HAP-1 (cell line): ENCODE measurements at regions not wholly inside any gene's neighbourhood (a gene's known extent, or its start where the extent isn't known, plus 50 kb on each side); places are given as distances from the start of the nearest gene placed in this dataset.
"Not testable (repeated sequence)": the region's sequence is repeated elsewhere in the genome, so short reads cannot be mapped to it uniquely, and the experiment has no call there.

Experiments
- DNase-seq, 2 experiments: peaks; one replicate each; pipeline ENCODE4 v3.0.0-alpha.2; 2016 to 2020; ENCODE audit warnings: low spot score in 2 of 2
- H3K27me3 ChIP-seq: fragments of 250-450 bp; sonication (Bioruptor Pico); 2 replicates; pipeline ENCODE4 v1.5.1; 2020; ENCODE audit warnings: low read depth, mild to moderate bottlenecking, moderate library complexity
- H3K36me3 ChIP-seq: fragments of 250-450 bp; sonication (Bioruptor Pico); replicated peaks from 2 replicates; pipeline ENCODE4 v1.5.1; 2020; ENCODE audit warnings: mild to moderate bottlenecking
- H3K4me1 ChIP-seq: fragments of 250-450 bp; sonication (Bioruptor Pico); 2 replicates; pipeline ENCODE4 v1.5.1; 2020; ENCODE audit warnings: mild to moderate bottlenecking
- H3K4me3 ChIP-seq: fragments of 250-450 bp; sonication (Bioruptor Pico); 2 replicates; pipeline ENCODE4 v1.5.1; 2020; ENCODE audit warnings: mild to moderate bottlenecking, moderate library complexity
- H3K9me3 ChIP-seq: fragments of 250-450 bp; sonication (Bioruptor Pico); 2 replicates; pipeline ENCODE4 v1.5.1; 2020; ENCODE audit warnings: mild to moderate bottlenecking, moderate library complexity
- in situ Hi-C: fragments of 300-500 bp; cut with MboI; formaldehyde crosslinking; loops from 3 replicates; pipeline ENCODE4 v1.14.3; 2020; ENCODE audit warnings: low sequenced_read_pairs, inconsistent platforms, mixed read lengths

DNA sequence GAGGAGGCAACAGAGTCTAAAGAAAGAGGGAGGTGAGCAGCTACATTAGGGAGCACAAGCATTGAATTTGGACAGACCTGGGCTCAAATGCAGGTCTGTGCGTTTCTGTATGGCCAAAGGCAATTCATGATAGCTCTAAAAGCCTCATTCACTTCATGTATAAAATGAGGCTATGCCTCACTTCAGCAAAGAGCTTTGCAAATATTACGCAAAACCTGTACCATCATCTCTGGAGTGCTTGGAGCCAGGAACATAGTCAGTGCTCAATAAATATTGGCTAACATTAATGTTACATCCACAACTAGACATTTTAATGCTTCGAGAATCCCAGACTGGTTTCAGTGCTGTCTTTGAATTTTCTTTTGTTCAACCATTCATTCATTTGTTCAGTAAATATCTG is 254.7 kb upstream of the CDH11 start:
- in situ Hi-C loops: no loop called here
- Histone ChIP-seq H3K4me1 (no peaks in the 10 kb centered on the region), H3K4me3 (no peak overlapping the region), H3K27me3 (no peaks in the 10 kb centered on the region), H3K36me3 (no peaks in the 10 kb centered on the region), H3K9me3 (no peaks in the 10 kb centered on the region)
- DNase-seq: no peak

DNA sequence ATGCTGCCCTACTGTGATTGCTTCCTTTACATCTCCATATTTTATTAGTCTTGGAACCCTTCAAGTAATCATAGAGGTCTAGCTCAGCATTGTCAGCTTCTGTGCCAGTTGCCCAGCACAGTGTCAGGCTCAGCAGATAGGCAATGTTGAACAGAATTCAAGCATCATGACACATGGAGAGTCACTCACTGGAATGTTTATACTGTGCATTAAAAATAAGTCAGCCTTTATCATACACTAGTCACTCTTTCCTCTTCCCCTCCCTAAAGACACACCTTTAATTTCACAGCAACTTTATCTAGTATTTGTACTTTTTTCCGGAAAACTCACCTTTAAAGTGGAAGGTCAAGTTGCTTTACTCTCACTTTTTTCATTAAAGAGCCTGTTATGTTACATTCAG is 253.8 kb upstream of the CDH11 start:
- no peaks in the 10 kb centered on the region for H3K27me3 ChIP-seq
- DNase-seq: no peak
- H3K36me3 ChIP-seq: no peaks in the 10 kb centered on the region
- H3K9me3 ChIP-seq: no peaks in the 10 kb centered on the region
- H3K4me1 ChIP-seq: no peaks in the 10 kb centered on the region
- H3K4me3 ChIP-seq: no peak overlapping the region
- in situ Hi-C loops: no loop called here

DNA sequence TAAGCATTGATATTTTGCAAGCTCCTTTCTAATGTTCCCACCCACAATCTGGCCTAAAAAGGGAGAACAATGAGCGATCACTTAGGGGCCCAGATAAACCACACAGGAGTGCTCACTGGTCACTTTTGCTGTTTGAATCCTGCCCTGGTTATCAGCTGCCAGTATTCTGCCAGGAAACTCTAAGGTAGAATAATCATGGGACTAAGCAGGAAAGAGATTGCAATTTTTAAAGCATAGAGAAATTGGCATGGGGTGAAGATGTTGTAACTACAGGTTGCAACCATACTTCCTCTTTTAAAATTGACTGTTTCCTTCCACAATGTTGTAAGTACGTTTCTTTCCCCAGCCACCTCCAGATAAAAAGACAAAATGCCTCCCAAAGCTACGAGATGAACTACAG is 251.2 kb upstream of the CDH11 start:
- Histone ChIP-seq H3K4me1 (no peaks in the 10 kb centered on the region), H3K9me3 (no peaks in the 10 kb centered on the region), H3K27me3 (no peaks in the 10 kb centered on the region), H3K36me3 (no peaks in the 10 kb centered on the region), H3K4me3 (no peak overlapping the region)
- DNase-seq: no peak
- in situ Hi-C loops: no loop called here

DNA sequence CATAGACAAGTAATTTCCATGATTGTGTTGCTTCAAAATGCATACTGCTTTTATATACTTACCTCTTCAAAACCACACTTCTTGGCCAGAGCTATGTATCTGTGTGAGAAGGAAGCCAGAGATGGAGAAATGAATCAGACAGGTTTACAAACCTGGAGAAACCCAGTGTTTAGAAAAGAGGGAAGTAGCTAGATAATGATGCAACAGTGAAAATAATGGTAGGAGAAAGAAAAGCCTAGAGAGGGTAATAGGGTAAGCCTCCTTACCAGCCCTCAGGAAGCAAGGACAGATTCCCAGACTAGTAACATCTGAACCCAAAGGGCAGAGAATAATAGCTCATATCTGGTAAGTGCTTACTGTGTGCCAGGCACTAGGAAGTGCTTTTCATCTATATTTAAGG is 250.3 kb upstream of the CDH11 start:
- DNase-seq: no peak
- H3K36me3 ChIP-seq: no peaks in the 10 kb centered on the region
- no peaks in the 10 kb centered on the region for H3K27me3 ChIP-seq
- H3K4me1 ChIP-seq: no peaks in the 10 kb centered on the region
- H3K9me3 ChIP-seq: no peaks in the 10 kb centered on the region
- in situ Hi-C loops: no loop called here
- H3K4me3 ChIP-seq: no peak overlapping the region

DNA sequence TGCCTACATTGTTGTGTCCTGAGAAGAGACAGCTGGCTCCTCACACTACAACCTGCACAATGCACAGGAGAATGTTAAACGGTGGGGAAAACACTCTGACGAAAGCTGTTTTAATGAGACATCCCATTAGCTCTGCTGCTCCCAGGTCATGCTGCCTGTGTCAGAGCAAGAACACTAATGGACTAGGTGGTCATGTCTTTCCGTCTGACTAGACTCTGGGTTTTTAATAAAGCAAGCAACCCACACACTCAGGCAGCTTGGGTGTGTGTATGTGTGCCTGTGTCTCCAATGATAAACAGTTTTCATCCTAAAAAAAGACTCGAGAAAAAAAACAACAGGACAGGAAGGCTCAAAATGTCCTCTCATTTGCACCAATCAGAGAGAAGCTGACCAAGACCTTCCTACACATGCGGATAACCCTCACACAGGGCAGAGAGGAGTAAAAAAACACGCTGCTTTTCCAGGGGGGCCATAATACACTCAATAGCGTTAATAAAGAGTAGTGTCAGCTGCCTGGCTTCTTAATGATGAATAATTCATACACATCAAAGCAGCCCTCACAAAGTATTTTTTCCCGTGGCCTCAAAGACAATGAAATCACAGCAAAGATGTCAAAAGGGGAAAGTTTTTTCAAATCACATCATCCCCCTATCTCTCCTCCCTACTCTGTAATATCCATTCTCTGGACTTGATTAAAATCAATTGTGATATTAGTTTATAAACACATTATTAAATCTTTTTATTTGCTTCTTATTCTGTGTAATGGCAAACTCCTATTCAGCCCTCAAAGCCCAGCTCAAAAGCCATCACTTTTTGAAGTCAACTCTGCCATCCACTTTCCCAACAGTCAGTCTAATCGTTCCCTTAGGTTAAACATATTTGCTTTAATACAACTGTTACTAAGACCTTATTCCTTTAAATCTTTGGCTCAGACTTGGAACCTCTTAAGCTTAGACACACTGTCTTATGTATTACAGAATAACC is 244.2 kb upstream of the CDH11 start:
- Histone ChIP-seq H3K4me3 (no peak overlapping the region), H3K4me1 (no peaks in the 10 kb centered on the region), H3K9me3 (0 out of 2 replicates have a peak, but pooled peaks cover 2% of the 10 kb centered on the region), H3K27me3 (no peaks in the 10 kb centered on the region), H3K36me3 (no peaks in the 10 kb centered on the region)
- DNase-seq: no peak
- in situ Hi-C loops: no loop called here

DNA sequence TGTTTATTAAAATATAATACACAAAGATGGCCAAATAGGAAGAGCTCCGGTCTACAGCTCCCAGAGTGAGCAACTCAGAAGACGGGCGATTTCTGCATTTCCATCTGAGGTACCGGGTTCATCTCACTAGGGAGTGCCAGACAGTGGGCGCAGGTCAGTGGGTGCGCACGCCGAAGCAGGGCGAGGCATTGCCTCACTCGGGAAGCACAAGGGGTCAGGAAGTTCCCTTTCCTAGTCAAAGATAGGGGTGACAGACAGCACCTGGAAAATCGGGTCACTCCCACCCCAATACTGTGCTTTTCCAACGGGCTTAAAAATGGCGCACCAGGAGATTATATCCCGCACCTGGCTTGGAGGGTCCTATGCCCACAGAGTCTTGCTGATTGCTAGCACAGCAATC is 234.9 kb upstream of the CDH11 start:
- H3K27me3 ChIP-seq, H3K9me3 ChIP-seq, H3K4me3 ChIP-seq, in situ Hi-C loops, H3K4me1 ChIP-seq, DNase-seq, H3K36me3 ChIP-seq: not testable (repeated sequence)

DNA sequence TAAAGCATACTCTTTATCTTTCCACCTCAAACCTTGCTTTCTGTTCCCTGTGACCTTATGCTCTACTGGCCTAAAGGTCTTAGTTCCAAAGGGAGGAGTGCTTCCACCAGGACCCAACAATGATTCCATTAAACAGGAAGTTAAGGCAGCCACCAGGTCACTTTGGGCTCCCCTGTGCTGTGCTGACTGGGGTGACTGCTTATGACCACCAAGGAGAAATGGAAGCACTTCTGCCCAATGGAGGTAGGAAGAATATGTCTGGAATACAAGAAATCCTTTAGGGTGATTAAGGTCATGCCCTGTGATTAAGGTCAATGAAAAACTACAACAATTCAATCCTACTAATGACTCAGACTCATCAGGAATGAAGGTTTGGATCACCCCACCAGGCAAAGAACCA is 233.8 kb upstream of the CDH11 start:
- in situ Hi-C loops: no loop called here
- H3K27me3 ChIP-seq: no peaks in the 10 kb centered on the region
- H3K4me3 ChIP-seq: no peak overlapping the region
- no peaks in the 10 kb centered on the region for H3K4me1 ChIP-seq
- H3K9me3 ChIP-seq: no peaks in the 10 kb centered on the region
- no peaks in the 10 kb centered on the region for H3K36me3 ChIP-seq
- DNase-seq: no peak

DNA sequence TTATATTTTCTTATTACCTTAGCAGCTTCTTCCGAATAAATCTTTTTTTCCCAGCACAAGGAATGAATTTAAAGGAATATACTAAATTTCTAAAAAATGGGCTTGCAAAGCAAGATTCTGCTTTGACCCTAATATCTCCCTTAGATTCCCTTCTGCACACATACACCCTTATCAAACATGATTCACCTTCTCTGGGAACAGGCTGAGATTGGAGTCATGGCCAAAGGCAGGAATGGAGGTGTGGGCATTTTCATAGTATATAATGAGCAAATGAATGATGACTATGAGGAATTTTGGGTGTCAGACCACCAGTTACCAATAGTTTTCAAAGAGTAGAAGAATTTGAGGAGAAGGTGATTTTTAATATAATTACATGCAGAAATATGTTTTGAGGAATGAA is 231.3 kb upstream of the CDH11 start:
- no peak for DNase-seq
- Histone ChIP-seq H3K4me3 (no peak overlapping the region), H3K27me3 (no peaks in the 10 kb centered on the region), H3K9me3 (no peaks in the 10 kb centered on the region), H3K36me3 (no peaks in the 10 kb centered on the region), H3K4me1 (no peaks in the 10 kb centered on the region)
- in situ Hi-C loops: no loop called here

DNA sequence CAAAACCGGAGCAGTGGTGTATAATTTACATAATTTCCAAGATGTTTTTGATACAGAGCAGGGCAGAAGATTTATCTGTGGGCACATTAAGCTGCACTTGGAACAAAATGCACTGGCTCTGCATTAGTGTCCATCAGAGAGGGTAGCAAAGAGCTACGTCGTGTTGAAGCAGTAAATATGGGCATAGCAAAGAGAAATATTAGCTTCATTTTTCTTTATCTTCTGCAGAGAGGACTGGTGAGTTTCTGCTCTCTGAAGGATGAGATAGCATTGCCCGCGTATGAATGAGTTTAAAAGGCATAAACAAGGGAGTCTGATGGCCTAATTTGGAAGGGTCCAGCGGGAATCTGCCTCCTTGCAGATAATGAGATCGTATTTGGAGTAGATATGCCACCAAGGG is 227.8 kb upstream of the CDH11 start:
- Histone ChIP-seq H3K4me3 (no peak overlapping the region), H3K27me3 (no peaks in the 10 kb centered on the region), H3K36me3 (no peaks in the 10 kb centered on the region), H3K4me1 (no peaks in the 10 kb centered on the region), H3K9me3 (no peaks in the 10 kb centered on the region)
- in situ Hi-C loops: no loop called here
- DNase-seq: no peak

DNA sequence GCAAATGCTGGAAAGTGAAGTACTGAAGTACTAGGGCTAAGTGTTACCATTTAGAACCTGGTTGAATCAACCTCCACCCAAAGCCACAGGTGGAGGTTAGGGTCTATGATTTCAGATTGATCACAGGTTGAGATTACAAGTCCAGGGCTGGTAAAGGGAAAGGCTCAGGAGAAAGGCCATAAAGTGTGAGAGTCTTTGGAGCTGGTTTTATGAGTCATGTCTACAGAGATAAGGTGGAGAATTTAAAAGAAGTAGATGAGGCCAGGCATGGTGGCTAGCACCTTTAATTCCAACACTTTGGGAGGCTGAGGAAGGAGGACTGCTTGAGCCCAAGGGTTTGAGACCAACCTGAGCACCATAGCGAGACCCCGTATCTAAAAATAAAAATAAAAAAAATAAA is 221.7 kb upstream of the CDH11 start:
- in situ Hi-C loops: no loop called here
- Histone ChIP-seq H3K27me3 (no peaks in the 10 kb centered on the region), H3K4me1 (no peaks in the 10 kb centered on the region), H3K4me3 (no peak overlapping the region), H3K36me3 (no peaks in the 10 kb centered on the region), H3K9me3 (no peaks in the 10 kb centered on the region)
- DNase-seq: no peak

DNA sequence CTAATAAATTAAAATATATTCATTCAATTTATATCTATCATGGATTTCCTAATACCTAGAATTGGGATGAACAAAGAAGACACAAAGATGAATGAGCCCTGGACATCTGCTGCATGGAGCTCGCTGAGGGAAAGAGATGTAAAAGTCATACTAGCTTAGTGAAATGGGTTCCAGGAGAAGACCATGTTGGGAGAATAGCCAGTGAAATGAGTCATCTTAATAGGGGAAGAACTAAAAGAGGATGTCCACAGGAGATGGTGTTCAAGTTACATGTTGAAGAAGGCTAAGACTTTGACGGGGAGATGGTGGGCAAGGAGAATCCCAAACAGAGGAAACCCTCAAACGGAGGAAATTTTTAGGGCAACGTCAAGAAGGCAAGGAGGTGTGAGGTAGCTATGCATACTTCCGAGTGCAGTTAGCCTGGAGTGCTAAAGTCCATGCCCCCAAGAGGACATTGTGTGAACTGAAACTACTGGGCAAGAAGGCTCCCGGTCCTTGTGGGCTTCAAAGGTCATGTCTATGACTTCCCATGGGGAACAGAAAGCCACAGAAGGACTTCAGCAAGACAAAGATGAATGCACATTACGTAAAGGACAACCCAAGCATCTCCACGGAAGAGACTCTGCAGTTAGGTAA is 220.5 kb upstream of the CDH11 start:
- H3K9me3 ChIP-seq: no peaks in the 10 kb centered on the region
- DNase-seq: no peak
- in situ Hi-C loops: no loop called here
- no peaks in the 10 kb centered on the region for H3K36me3 ChIP-seq
- no peaks in the 10 kb centered on the region for H3K4me1 ChIP-seq
- no peak overlapping the region for H3K4me3 ChIP-seq
- no peaks in the 10 kb centered on the region for H3K27me3 ChIP-seq

DNA sequence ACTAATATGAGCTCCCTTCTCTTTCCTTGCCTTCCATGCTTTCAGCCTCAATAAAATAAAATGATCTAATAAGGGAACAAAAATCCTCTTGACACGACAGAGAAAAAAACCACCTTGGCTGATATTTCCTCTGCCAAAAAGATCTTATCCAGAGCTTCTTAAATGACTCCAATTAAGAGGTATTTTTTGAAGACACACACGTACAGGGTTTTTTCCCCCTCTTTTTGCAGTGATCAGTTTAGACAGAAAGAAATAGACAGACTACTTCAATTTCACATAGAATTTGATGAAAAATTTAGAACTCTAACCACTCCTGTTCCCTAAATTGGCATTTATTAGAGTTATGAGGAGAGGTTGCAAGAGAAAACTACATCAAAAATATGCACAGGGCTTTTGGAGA is 217.2 kb upstream of the CDH11 start:
- in situ Hi-C loops: no loop called here
- Histone ChIP-seq H3K4me1 (no peaks in the 10 kb centered on the region), H3K27me3 (no peaks in the 10 kb centered on the region), H3K36me3 (no peaks in the 10 kb centered on the region), H3K4me3 (no peak overlapping the region), H3K9me3 (no peaks in the 10 kb centered on the region; the same call in 1 of the 2 replicates)
- no peak for DNase-seq

DNA sequence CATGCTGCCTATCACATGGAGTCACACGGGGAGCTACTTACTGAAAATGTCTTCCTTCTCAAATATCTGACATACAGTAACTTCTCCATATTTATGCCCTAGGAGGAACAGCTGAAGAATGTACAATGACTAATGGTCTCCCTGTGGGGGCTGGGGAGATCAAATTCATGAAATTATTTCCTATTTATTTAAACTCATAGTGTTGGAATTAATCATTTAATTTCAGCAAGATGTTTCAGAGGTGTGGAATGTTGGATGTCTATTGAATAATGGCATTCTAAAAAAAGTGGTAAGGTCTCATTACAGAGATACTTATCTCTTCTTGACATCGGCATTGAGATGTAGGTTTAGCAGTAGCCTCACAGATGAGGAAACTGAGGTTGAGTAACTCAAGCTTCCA is 214.3 kb upstream of the CDH11 start:
- H3K4me1 ChIP-seq: no peaks in the 10 kb centered on the region
- in situ Hi-C loops: no loop called here
- H3K27me3 ChIP-seq: no peaks in the 10 kb centered on the region
- no peaks in the 10 kb centered on the region for H3K36me3 ChIP-seq
- no peak overlapping the region for H3K4me3 ChIP-seq
- DNase-seq: no peak
- no peaks in the 10 kb centered on the region; the same call in 1 of the 2 replicates for H3K9me3 ChIP-seq

DNA sequence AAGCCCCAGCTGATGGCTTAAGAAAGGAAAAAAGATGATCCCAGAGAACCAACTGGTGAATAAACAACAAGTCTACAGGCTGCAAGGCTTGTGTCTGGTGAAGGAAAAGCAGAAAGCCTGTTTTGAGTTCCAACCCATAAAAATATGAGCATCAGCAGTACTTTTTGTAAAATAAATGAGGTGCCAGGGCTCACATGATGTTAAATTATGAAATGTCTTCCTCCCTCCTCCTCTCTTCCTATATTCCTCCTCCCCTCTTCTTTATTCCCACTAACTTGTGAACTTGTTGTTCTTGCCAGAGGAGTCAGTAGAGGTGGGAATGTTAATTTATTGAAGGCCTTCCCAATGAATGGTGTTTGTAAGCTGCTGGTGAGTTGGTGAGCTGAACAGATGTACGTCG is 212.2 kb upstream of the CDH11 start:
- H3K36me3 ChIP-seq: no peaks in the 10 kb centered on the region
- in situ Hi-C loops: no loop called here
- H3K4me1 ChIP-seq: no peaks in the 10 kb centered on the region
- no peaks in the 10 kb centered on the region; the same call in 1 of the 2 replicates for H3K9me3 ChIP-seq
- no peaks in the 10 kb centered on the region for H3K27me3 ChIP-seq
- H3K4me3 ChIP-seq: no peak overlapping the region
- DNase-seq: no peak
